GM18909 (cell line): ENCODE measurements at regions not wholly inside any gene's neighbourhood (a gene's known extent, or its start where the extent isn't known, plus 50 kb on each side); places are given as distances from the start of the nearest gene placed in this dataset.

Source experiments
- ATAC-seq: cut with Tn5 transposase; IDR thresholded peaks from one replicate; pipeline ENCODE4 v1.9.1; 2021; ENCODE audit warnings: mild to moderate bottlenecking; ENCODE audit not compliant: unreplicated experiment, poor library complexity

DNA sequence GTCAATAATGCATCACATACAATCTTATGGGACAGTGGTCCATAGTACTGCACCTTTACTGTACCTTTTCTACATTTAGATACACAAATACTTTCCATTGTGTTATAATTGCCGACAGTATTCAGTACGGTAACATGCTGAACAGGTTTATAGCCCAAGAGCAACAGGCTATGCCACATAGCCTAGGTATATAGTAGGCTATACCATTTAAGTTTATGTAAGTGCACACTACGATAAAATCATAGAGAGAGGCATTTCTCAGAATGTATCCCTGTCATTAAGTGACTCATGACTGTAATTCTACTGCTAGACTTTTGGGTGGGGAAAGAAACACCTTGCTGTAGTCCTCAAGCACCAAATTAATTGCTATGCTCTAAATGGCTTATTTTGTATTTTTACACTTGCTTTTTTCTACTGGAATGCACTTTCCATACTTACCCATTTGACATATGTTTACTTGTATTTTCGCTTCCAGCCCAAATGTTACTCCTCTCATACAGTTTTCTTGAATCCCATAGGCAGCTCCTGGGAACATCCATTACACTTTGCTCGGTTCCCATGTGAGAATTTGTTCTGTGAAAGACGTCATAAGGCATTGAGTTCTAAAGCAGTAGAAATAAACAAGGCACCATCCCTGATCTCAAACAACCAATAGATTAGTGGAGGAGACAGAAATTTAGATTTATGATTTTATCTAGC lies 714.0 kb upstream of the ID2 start:
- no peak for ATAC-seq

DNA sequence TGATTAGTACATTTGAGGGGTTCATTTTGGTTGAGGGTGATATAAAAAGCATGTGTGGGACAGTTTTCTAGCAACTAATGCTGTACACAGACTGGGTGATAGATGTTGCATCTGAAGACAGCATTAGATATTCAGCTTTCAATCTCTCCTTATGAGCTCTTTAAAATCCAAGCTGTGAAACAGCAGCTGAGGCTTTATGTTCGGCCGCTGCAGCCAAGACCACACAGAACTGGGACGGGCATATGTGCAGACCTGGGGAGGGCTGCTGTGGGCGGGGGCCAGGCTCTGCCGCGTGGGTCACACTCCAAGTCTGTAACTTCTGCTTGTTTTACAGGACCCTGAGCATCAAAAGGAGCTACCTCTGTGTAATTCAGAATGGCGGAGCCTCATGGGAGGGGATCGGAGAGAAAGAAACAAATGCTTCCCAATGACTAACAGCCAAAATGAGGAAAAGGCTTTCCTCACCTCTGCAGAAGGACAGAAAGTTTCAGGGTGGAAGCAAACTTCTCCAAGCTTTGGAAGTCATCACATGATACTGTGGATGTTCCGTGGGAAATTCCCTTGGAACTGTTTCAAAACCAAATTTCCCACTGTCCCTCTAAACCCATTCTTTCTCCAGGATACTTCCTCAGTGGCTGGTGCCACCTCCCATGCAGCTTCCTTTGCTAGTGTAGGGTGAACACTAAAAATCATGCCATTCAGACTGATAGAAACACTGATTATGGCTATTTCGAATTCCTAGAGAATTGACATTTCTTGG lies 711.9 kb upstream of the ID2 start:
- no peak for ATAC-seq

DNA sequence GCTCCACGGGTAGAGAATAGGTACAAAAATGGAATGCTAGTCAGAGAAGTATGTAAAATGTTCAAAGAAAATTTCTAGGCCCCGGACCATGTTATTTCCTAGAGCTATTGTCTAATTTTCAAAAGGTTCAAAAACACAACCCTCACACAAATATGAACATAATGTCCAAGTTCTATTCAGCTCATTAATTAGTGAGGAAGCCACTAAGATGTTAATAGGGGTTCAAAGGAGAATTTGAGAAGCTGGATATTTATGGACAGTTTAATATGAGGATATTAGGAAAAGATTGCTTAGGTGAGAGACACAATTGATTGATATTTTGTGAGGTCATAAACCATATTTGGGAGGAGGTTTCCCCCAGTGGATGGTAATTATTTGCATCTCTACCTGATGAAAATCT lies 710.6 kb upstream of the ID2 start:
- ATAC-seq: no peak

GRCh38 chr2:7971841-7972240 lies 710.0 kb upstream of the ID2 start:
- ATAC-seq: no peak

- ATAC-seq: no peak
These were observed 709.2 kb upstream of the ID2 start for GRCh38 chr2:7972670-7973069.

GRCh38 chr2:7973801-7974480 lies 707.9 kb upstream of the ID2 start:
- ATAC-seq: no peak

GRCh38 chr2:7974936-7975335 lies 706.9 kb upstream of the ID2 start:
- no peak for ATAC-seq

GRCh38 chr2:7976206-7976605 lies 705.6 kb upstream of the ID2 start:
- no peak for ATAC-seq

- no peak for ATAC-seq
These were observed 703.9 kb upstream of the ID2 start for GRCh38 chr2:7977981-7978380.

- no peak for ATAC-seq
These were observed 699.8 kb upstream of the ID2 start for GRCh38 chr2:7982054-7982453.

DNA sequence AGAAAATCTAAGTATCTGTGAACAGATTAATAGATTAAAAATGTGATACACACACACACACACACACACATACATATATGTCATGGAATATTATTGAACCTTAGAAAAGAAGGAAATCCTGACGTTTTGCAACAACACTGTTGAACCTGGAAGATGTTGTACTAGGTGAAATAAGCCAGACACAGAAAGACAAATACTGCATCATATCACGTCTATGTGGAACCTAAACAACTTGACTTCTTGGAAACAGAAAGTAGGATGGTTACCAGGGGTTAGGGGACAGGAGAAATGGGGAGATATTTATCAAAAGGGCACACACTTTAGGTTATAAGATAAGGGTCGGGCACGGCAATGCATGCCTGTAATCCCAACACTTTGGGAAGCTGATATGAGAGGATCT lies 698.4 kb upstream of the ID2 start:
- ATAC-seq: no peak

GRCh38 chr2:7983912-7984311 lies 697.9 kb upstream of the ID2 start:
- no peak for ATAC-seq

- ATAC-seq: no peak
These were observed 697.0 kb upstream of the ID2 start for GRCh38 chr2:7984693-7985353.

DNA sequence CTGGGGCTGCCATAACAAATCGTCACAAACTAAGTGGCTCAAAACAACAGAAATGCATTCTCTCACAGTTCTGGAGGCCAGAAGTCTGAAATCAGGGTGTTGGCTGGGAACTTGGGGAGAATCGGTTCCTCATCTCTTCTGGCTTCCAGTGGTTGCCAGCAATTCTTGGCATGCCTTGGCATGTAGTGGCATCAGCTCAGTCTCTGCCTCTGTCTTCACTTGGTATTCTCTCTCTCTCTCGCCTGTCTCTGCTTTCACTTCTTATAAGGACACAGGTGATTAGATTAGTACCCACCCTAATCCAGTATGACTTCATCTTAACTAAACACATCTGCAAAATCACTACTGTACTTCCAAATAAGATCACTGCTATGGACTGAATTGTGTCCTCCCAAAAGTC lies 695.4 kb upstream of the ID2 start:
- no peak for ATAC-seq

GRCh38 chr2:7987992-7988391 lies 693.9 kb upstream of the ID2 start:
- ATAC-seq: no peak

GRCh38 chr2:7988440-7988839 lies 693.4 kb upstream of the ID2 start:
- no peak for ATAC-seq

- no peak for ATAC-seq
These were observed 692.0 kb upstream of the ID2 start for GRCh38 chr2:7989823-7990222.

DNA sequence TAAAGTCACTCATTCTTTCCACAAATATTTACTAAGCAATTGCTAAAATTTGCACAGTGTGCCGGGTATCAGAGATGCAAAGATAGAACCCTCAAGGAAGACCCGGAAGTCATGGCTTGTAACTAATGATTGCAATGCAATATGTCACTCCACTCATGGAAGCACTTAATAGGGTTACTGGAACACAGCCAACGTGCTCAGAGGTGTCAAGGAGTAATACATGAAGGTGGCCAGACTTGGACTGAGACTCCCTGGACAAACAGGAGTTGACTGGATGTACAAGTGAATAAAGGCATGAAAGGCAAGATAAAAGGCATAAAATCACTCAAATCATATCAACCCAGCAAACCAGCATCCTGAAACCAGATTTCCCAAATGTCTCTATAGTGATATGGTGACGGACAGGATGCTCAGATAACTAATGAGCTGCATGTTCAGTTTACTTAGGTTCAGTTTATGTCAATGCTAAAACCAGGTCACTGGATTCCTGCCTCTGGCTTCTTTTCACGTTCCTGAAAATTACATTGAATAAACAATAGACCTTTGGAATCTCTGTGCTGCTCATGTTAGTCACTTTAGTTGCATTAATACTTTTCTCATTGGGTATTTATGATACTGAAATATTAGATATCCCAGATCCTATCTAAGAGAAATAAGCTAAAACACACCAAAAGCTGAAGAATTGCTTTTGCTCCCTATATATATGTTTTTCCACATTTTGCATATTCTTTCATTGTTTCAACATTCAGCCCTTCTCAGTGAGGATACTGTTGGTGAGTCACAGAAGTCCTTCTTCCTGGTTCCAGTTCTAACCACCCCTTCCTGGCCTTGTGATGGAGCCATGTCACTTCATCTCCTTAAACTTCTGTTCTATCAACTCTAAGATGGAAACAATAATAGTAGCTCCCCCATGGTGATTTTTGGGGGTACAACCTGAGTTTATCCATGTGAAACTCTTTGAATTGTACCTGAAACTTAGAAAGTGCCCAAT lies 688.9 kb upstream of the ID2 start:
- no peak for ATAC-seq

- no peak for ATAC-seq
These were observed 687.4 kb upstream of the ID2 start for GRCh38 chr2:7994397-7994951.

- no peak for ATAC-seq
These were observed 684.6 kb upstream of the ID2 start for GRCh38 chr2:7997279-7997678.
